GM18517 (cell line): ENCODE measurements at regions not wholly inside any gene's neighbourhood (a gene's known extent, or its start where the extent isn't known, plus 50 kb on each side); places are given as distances from the start of the nearest gene placed in this dataset.
A peak's percentile ranks its signal among the peaks of the same experiment; 100 is the strongest.

Source experiments
- ATAC-seq: cut with Tn5 transposase; IDR thresholded peaks from one replicate; pipeline ENCODE4 v1.9.1; 2021; ENCODE audit warnings: mild to moderate bottlenecking, moderate library complexity; ENCODE audit not compliant: unreplicated experiment

- no peak for ATAC-seq
These were observed 398.4 kb downstream of the NUAK1 start for GRCh38 chr12:105740369-105740768.

- ATAC-seq = no peak
These were observed 397.6 kb downstream of the NUAK1 start for GRCh38 chr12:105740970-105741725.

- ATAC-seq = no peak
These were observed 396.8 kb downstream of the NUAK1 start for GRCh38 chr12:105741786-105742566.

GRCh38 chr12:105742567-105742874 lies 396.2 kb downstream of the NUAK1 start:
- ATAC-seq = no peak

GRCh38 chr12:105744371-105745058 lies 394.2 kb downstream of the NUAK1 start:
- ATAC-seq = no peak

GRCh38 chr12:105745811-105746210 lies 392.9 kb downstream of the NUAK1 start:
- ATAC-seq = no peak

- no peak for ATAC-seq
These were observed 389.8 kb downstream of the NUAK1 start for GRCh38 chr12:105748806-105749600.

GRCh38 chr12:105750096-105750495 lies 388.7 kb downstream of the NUAK1 start:
- no peak for ATAC-seq

GRCh38 chr12:105754313-105754712 lies 384.4 kb downstream of the NUAK1 start:
- no peak for ATAC-seq

- ATAC-seq = no peak
These were observed 381.8 kb downstream of the NUAK1 start for GRCh38 chr12:105756961-105757360.

GRCh38 chr12:105759149-105759548 lies 379.6 kb downstream of the NUAK1 start:
- no peak for ATAC-seq

GRCh38 chr12:105761075-105761474 lies 377.7 kb downstream of the NUAK1 start:
- no peak for ATAC-seq

GRCh38 chr12:105764216-105764835 lies 374.4 kb downstream of the NUAK1 start:
- ATAC-seq = no peak

GRCh38 chr12:105765053-105766014 lies 373.4 kb downstream of the NUAK1 start:
- ATAC-seq = peak; percentile 51

- no peak for ATAC-seq
These were observed 372.7 kb downstream of the NUAK1 start for GRCh38 chr12:105766029-105766428.

- ATAC-seq = no peak
These were observed 369.3 kb downstream of the NUAK1 start for GRCh38 chr12:105769486-105769885.

GRCh38 chr12:105773471-105773870 lies 365.3 kb downstream of the NUAK1 start:
- no peak for ATAC-seq

GRCh38 chr12:105774037-105774436 lies 364.7 kb downstream of the NUAK1 start:
- no peak for ATAC-seq

- ATAC-seq = no peak
These were observed 363.4 kb downstream of the NUAK1 start for GRCh38 chr12:105775343-105775742.
